ENCODE measurements at regions not wholly inside any gene's neighbourhood (a gene's known extent, or its start where the extent isn't known, plus 50 kb on each side); places are given as distances from the start of the nearest gene placed in this dataset.

DNA sequence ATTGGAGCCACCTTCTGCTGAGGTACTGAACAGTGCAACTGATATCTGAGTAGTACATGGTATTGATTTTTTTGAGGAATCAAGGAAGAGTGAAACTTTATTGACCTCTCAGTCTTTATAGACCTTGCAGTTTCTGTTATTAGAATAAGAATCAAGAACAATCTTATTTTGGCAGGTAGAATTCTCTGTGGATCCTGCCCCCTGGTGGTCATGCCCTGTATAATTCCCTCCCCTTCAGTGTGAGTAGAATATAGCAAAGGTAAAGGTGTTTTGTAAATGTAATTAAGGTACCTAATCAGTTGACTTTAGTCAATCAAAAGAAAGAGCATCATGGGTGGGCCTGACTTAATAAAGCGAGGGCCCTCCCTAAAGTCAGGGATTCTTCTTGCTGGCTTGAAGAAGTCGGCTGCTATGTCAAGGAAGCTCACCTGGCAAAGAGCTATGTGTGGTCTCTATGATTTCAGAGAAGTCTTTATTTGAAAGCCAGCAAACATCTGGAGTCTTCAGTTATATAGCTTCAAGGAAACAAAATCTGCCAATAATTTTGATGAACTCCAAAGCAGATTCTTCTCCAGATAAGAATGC is 142.8 kb downstream of the LSM5 start:
- no peak overlapping the region for H3K4me3 ChIP-seq (ENCODE audit: low read depth, low read length)
- TF ChIP-seq, protein P1, sequence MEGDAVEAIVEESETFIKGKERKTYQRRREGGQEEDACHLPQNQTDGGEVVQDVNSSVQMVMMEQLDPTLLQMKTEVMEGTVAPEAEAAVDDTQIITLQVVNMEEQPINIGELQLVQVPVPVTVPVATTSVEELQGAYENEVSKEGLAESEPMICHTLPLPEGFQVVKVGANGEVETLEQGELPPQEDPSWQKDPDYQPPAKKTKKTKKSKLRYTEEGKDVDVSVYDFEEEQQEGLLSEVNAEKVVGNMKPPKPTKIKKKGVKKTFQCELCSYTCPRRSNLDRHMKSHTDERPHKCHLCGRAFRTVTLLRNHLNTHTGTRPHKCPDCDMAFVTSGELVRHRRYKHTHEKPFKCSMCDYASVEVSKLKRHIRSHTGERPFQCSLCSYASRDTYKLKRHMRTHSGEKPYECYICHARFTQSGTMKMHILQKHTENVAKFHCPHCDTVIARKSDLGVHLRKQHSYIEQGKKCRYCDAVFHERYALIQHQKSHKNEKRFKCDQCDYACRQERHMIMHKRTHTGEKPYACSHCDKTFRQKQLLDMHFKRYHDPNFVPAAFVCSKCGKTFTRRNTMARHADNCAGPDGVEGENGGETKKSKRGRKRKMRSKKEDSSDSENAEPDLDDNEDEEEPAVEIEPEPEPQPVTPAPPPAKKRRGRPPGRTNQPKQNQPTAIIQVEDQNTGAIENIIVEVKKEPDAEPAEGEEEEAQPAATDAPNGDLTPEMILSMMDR (IDR thresholded peaks at IDR 0.05; ENCODE audit: low read depth, low read length) = peak; percentile 60

DNA sequence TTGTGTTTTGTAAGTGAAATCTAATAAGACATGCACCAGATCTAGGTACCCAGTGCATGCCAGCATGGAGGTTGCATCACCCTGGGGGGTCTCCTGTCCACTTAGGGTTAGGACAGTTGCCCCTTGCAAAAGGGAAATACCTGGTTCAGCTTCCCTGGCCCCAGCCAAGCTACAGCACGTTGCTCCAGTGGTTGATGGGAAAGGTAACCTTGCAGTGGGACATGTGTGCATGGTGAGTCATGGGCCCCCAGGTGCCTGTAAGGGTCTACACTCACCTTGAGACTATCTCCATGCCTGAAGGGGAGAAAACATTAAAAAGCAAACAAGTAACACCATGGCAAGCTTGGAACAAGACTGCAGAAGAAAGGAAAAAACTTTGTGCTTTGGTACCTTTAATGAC is 143.9 kb downstream of the LSM5 start:
- H3K4me3 ChIP-seq (ENCODE audit: low read depth, low read length) = no peak overlapping the region
- TF ChIP-seq, protein P1 (IDR thresholded peaks at IDR 0.05; ENCODE audit: low read depth, low read length) = no peak

DNA sequence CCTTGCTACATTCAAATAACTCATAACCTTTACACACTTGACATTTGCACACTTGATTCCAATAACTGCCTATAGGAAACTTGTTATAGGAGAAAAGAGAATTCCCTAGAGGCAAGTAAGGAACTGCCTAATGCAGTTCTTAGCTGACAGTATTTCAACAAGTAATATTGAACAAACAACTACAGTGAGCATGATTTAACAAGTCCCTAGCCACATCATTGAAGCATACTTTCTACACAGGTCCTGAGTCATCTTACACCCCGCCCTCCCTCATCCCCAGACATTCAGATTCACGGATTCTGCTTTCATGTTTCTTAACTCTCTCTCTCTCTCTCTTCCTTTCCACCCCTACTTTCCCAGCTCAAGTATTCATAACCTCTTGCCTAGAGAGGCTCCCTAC is 153.5 kb downstream of the LSM5 start:
- TF ChIP-seq, protein P1 (IDR thresholded peaks at IDR 0.05; ENCODE audit: low read depth, low read length) = no peak

DNA sequence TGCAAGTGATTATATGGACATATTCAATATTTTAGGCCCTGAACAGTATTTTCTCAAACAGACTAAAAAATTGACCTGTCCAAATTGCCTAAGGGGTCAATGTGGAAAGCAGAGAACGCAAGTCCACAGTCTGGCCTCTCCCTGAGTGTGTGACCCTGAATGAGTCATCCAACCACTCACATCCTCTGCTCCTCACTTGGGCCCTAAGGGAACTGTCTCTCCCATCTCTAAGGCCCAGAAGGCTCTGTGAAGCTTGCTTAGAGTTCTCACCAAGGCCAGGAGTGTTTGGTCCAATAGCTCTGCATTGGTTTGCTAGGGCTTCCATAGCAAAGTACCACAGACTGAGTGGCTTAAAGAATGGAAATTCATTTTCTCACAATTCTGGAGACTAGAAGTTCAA is 155.1 kb downstream of the LSM5 start:
- TF ChIP-seq, protein P1 (IDR thresholded peaks at IDR 0.05; ENCODE audit: low read depth, low read length) = no peak
- H3K4me3 ChIP-seq (ENCODE audit: low read depth, low read length) = no peak overlapping the region

More for the DNA sequence above, 153.5 kb downstream of the LSM5 start:
- no peak overlapping the region for H3K4me3 ChIP-seq (ENCODE audit: low read depth, low read length)

DNA sequence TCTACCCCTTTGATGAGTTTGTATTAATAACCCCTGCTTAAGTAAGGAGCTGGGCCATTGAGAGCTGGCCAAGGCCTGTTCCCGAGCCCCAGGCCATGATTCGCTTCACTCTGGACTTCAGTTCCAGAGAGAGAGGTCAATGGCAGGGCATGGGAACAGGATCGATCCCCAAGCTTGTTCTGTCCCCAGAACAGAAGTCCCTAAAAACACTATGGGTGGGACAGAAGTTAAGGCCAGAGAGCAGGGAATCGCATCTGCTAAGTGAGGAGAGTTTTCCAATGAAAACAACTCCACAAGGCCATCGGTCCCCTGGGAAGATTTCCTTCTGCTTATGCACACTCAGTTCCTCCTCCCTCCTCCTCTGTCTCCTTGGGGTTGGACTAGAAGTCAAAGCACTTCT is 159.6 kb downstream of the LSM5 start:
- TF ChIP-seq, protein P1 (IDR thresholded peaks at IDR 0.05; ENCODE audit: low read depth, low read length) = no peak
- H3K4me3 ChIP-seq (ENCODE audit: low read depth, low read length) = no peak overlapping the region

DNA sequence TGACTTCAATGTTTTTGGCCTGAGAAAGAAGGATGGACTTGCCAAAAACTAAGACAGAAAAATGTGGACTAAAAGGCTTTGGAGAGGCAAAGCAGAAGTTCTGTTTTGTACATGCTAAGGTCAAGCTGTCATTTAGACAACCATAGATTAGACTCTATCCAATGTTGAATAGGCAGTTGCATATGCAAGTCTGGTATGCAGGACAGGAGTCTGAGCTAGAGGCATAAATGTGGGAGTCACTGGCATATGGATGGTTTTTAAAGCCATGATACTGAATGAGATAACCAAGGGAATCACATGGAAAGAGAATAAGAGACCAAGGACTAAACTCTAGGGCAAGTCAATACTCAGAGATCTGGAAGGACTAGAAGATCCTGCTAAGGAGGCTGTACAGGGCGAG is 164.1 kb downstream of the LSM5 start:
- TF ChIP-seq, protein P1 (IDR thresholded peaks at IDR 0.05; ENCODE audit: low read depth, low read length) = no peak
- H3K4me3 ChIP-seq (ENCODE audit: low read depth, low read length) = no peak overlapping the region

DNA sequence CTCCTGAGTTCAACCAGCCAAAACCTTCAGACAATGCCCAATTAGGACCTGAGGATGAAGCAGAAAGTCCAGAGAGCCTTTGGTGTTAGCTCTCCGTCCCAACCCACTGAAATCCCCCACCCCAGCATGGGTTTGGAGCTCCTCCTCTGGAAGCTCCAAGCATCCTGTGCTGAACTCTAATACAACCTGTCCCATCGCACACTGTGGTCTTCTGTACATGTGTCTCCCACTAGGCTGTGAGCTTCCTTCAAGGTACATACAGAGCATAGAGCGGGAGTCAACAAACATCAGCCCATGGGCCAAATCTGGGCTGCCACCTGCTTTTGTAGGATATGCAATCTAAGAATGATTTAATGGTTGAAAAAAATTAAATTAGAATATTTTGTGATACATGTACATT is 166.5 kb downstream of the LSM5 start:
- no peak overlapping the region for H3K4me3 ChIP-seq (ENCODE audit: low read depth, low read length)
- TF ChIP-seq, protein P1 (IDR thresholded peaks at IDR 0.05; ENCODE audit: low read depth, low read length) = no peak
